GM18861 (cell line): ENCODE measurements at regions not wholly inside any gene's neighbourhood (a gene's known extent, or its start where the extent isn't known, plus 50 kb on each side); places are given as distances from the start of the nearest gene placed in this dataset.
"Not testable (repeated sequence)": the region's sequence is repeated elsewhere in the genome, so short reads cannot be mapped to it uniquely, and the experiment has no call there.

Experiments used
- ATAC-seq: cut with Tn5 transposase; IDR thresholded peaks from one replicate; pipeline ENCODE4 v1.9.1; 2021; ENCODE audit not compliant: unreplicated experiment

DNA sequence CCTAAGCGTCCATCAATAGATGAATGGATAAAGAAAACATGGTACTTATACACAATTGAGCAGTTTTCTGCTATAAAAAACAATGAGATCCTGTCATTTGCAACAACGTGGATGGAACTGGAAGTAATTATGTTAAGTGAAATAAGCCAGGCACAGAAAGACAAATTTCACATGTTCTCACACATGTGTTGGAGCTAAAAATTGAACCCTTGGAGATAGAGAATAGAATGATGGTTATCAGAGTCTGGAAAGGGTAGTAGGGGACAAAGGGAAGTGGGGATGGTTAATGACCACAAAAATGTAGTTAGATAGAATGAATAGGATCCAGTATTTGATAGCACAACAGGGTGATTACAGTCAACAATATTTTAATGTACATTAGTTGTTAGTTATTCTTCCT, 1033.5 kb downstream of the HACE1 start:
- ATAC-seq: no peak

DNA sequence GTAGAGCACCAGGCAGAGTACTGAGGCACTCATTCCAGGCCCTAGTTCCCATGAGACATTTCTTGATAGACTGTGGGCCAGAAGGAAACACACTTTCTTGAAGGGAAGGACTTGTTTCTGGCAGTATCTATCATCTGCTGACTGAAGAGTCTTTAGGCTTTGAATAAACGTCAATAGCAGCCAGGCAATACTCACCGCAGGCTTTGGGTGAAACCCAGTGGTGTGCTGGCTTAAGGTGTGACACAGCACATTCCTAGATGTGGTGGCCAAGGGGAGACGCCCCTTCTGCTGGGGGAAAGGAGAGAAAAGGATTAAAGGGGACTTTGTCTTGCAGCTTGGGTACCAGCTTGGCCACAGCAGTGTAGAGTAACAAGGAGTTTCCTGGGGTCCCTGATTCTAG, 1039.6 kb downstream of the HACE1 start:
- ATAC-seq: no peak

DNA sequence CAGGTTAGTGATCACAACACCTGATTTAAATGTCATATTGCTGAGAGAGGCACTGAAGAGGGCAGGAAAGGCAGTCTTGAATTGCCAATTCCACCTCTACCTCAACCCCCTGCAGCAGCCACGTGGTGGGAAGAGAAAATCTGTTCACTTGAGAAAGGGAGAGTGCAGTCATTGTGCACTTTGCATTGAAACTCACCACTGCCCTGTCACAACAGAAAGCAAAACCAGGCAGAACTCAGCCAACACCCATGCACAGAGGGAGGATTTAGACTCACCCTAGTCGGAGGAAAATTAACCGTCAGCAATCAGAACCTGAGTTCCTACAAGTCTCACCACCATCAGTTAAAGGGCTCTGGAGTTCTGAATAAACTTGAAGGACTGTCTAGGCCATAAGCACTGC, 1040.2 kb downstream of the HACE1 start:
- no peak for ATAC-seq

DNA sequence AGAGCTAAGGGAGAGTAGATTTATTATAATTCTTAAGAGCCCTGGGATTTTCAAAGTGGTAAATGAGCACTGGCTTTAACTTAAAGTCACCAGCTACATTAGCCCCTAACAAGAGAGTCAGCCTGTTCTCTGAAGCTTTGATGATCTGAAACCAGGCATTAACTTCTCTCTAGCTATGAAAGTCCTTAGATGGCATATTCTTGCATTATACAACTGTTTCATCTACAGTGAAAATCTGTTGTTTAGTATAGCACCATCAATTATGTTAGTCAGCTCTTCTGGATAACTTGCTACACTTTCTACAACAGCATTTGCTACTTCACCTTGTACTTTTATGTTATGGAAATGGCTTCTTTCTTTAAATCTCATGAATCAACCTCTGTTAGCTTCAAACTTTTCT, 1046.7 kb downstream of the HACE1 start:
- no peak for ATAC-seq

DNA sequence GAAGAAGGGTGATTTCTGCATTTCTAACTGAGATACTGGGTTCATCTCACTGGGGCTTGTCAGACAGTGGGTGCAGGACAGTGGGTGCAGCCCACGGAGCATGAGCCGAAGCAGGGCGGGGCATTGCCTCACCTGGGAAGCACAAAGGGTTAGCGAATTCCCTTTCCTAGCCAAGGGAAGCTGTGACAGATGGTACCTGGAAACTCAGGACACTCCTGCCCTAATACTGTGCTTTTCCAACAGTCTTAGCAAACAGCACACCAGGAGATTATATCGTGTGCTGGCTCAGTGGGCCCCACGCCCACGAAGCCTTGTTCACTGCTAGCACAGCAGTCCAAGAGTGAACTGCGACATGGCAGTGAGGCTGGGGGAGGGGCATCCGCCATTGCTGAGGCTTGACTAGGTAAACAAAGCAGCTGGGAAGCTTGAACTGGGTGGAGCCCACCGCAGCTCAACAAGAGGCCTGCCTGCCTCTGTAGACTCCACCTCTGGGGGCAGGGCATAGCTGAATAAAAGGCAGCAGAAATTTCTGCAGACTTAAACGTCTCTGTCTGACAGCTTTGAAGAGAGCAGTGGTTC, 1057.7 kb downstream of the HACE1 start:
- ATAC-seq: not testable (repeated sequence)

DNA sequence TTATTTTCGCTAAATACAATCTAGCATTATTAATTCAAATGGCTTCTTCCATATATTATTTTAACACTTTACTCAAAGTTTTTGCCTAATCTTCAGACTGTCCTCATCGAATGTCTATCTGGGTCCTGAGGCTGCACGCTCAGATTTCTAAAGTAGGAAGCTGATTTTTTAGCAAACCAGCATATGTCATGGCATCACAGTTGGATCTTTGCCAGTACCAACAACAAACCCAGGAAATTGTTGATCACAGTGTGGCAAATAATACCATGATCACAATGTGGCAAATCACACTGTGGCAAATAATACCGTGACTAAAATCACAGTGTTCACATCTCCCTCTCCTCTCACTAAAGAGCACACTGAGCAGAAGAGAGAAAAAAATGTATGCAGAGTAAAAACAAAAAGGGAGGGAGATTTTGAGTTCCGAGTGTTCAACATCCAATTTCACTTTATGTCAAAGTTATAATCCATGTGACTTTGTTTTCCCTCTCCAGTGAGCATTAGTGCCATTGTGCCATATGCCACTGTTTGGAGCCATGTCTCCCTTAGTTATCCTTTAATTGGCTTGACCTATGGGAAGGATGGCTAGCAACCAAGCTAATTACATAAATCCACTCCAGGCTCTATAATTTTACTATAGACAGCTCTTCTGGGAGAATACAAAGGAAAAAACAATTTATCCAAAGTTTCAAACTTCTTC, 1059.6 kb downstream of the HACE1 start:
- no peak for ATAC-seq

DNA sequence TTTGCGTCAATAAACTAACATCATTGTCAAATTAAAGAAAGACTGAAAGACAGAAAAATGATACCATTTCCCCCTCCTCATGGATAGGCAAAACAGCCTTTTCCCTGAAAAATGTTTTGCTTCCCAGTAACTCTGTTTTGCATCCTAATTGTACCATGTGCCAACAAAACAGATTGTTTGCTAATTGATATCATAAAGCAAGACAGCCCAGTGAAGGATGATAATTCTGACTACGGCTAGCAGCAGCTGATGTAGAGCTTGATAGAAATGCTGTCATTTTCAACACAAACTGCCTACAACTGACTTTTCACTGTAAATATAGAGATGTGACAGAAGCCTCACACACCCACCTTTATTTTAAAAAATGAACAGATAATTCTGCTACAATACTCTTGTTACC, 1061.6 kb downstream of the HACE1 start:
- ATAC-seq: no peak

DNA sequence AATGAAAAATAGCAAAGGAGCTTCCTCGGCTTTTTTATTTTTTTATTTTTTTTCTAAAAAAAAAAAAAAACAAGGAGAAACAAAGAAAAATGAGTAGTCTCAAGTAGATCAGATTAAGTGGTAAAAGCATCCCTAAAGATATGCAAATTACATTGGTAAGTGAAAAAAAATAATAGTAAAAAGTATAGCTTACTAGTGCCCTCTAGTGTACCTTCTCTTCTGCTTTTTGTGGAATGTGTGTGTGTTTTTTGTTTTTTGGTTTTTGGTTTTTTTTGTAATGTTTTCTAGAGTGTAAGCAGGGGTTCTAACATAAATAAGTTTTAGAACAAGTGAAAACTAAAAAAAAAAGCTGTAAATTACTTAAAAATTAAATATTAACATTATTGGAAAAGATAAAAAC, 1062.0 kb downstream of the HACE1 start:
- ATAC-seq: no peak

DNA sequence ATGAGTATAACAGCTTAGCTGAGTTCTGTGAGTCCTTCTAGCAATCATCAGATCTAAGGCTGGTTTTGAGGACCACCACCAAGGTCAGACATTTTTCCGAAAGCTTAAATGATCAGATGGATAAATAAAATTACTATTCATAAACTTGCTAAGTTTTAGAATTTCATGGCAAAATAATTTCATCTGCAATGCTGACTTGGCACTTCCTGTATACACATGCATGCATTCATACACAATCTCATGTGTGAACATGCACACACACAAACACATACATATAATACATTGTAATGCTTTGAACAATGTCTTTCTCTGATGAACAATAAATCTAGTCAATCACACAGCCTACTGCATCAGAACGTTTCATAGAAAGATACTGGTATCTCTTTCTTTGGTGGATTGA, 1068.3 kb downstream of the HACE1 start:
- no peak for ATAC-seq

DNA sequence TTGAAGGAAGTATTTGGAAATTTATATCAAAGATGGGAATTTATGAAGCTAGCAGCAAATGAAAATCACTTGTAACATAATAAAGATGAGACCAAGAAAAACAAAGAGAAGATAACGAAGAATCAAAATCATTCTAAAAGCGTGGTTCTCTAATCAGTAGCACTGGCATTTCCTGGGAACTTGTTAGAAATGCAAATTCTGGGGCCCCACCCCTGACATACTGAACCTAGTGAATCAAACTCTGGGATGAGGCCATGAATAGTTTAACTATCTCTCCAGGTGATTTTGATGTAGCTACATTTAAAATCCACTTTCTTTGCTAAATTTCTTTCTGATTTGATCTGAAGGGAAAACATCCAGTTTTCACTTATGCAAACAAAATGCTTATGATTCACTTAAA, 1075.6 kb downstream of the HACE1 start:
- no peak for ATAC-seq

DNA sequence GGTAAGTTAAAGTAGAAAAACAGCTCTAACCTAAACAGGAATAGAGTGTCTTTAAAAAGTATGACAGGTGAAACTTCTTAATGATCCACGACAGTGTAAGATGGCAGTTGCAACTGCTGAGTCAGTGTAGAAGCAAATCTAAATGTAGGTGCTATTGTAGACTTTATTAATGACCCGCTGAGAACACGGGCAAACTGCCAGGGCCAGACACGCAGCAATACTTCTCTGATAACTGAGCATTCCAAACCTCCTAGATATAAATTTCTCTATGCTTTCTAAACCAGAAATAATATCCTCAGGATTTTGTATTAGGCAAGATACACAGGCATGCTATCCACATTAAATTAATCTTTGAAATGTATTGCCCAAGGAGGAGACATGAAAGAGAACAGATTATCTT, 1076.4 kb downstream of the HACE1 start:
- no peak for ATAC-seq

DNA sequence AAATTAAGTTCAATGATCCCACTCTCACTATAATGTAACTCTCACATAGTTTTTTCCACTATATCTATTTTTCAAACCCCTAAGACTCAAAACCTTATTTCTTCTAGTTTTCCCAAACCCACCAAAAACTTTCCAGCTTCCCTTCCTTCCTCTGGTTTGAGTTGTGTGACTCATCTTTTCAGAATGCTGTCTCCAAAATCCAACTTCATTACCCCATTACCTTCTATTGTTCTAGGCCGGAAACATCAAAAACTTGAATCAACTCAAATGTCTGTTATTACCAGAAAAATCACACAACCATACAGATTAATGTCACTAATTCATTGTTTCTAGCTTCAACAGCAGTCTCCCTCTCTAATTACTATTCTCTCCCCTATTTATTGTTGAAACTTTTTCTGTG, 1090.3 kb downstream of the HACE1 start:
- ATAC-seq: no peak

DNA sequence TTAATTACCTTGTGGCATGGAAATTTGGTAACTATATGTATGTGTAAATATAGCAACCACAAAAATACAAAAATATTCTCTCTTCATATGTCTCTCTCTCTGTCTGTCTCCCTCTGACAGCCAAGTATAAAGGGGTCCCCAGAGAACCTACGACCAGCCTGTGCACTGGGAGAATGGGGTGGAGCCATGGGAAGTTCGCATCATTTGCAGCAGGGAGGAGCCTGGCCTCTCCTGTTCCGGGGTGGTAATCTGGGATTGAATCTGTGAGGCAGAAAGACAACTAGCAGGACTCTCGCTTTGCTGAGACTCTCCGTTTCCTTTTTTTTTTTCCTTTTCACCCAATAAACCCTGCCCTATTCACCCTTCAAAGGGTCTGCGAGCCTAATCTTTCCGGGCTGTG, 1109.1 kb downstream of the HACE1 start:
- no peak for ATAC-seq

DNA sequence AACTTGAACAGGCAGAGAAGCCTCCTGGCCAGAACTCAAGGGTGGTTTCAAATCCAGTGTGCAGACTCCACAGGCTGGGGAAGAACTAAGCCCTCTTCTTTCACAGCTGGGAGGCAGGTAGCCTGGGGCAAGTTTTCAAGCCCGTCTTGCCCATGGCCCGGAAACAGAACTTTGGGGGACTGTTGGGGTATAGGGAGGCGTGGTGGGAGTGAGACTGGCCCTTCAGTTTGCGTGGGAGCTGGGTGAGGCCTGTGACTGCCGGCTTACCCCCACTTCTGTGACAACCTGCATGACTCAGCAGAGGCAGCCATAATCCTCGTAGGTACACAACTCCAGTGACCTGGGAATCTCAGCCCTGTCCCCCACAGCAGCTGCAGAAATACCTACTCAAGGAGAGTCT, 1125.7 kb downstream of the HACE1 start:
- ATAC-seq: no peak

DNA sequence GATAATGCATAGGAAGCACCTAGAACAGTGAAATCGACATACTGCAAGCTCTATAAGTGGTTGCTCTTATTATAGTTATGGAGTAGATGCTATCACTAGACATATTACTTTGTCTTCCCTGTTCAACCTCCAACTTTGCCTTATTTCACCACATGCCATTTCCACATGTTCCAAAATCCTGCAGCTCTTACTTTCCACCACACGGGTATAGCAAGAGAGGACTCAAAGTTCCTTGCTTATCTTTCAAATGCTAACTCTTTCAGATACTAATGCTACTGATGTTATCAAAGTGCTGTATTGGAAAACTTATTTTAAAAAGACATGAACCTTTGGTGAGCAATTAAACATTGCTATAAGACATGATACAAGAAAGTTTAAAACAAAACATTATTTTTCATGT, 1130.1 kb downstream of the HACE1 start:
- no peak for ATAC-seq

DNA sequence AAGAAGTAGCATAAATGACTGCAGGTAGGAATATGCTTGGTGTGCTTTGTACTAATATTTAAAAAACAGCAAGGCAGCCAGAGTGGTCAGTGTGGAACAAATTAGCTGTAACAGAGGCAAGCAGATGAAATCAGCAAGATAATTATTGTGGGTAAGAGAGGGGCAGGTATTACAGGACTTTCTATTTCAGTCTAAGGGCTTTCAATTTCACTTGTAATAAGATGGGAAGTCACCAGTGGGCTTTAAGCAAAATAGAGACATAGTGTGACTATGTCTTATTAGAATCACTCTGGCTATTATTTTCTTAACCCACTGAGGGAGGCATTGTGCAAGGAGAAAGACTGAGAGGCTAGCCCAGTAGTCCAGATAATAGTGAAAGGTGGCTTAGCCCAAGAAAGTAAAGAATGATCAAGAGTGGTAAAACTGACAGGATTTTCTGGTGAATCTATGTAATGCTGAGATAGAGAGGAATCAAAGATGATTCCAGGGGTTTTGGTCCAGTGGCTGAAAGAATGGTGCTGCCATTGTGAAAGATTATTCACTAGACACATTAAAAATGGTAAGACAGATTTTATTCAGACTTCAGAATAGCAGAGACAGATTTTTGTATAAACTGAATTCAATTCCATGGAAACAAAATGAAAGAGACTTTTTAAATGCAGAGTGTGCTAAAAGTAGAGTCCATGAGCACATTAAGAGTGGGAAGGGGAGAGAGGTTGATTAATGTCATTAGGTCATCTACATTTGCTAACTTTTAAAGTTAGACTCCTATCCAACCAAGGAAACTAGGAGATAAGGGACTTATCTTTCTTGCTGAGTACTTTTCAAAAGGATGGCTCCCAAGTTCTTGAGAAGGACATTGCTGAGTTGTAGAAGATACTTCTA, 1136.0 kb downstream of the HACE1 start:
- no peak for ATAC-seq

DNA sequence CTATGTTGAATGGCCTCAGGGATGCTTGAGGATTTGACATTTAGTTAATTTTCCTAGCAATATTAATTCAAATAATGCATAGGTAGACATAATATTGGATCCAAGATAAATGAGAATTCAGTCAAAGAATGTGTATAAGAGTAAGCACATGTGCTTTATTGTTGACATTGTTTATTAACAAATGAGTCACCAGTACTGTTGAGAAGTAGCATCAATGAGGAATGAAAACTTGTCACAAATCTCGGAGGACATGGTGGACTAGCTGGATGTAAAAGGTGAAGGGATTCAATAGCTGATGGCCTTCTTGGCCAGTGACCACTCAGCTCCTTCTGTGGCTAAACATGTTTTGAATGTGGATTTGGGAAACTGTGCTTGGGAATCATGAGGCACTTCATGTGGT, 1137.0 kb downstream of the HACE1 start:
- ATAC-seq: no peak

DNA sequence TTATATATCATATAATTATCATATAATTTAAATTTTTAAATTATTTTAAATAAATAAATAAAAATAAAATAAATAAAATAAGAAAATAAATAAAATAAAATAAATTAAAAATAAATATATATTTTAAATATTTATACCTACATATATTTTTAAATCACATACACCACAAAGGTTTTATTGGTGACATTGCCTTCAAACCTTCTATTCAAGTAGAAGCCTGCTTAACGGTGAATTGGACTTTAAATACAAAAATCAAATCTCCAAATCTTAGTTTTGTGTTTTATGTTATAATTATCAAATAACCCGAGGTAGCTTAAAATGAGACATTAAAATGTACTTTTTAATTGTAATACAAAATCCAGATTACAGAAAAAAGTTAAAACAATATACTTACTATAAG, 1137.8 kb downstream of the HACE1 start:
- ATAC-seq: no peak

DNA sequence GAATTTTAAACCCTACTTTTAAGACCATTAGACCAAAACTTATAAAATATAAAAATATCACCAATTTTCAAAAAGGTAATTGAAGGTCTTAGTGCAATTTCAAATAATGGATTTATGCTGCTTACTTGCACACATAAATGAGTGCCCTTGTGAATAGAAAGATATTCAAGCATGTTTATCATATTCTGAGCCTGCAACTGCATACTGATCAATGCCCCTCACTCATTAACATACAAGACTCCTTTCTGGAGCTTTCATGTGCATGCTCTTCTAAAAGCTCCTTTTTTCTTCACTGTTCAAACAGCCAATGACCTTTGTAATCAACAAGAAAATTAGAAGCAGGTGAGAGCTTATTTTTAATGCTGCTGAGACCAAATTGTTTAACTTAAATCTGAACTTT, 1139.3 kb downstream of the HACE1 start:
- ATAC-seq: no peak

DNA sequence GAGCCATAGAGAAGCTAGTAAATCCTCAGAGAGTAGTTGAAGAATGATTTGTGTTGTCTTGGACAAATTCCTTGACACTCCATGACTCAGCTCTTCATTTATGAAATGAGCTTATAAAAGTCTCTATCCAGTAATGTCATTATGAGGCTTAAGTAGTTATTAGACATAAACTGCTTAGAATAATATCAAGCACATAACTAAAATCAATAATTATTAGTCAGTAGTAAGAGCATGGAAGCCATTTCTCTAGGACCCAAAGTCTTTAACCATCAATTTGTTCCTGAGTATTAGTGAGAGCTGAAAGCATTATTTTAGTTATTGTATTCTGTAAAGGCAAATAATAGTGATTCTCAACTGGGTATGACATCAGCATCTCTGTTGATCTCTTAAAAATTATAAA, 1140.2 kb downstream of the HACE1 start:
- no peak for ATAC-seq

DNA sequence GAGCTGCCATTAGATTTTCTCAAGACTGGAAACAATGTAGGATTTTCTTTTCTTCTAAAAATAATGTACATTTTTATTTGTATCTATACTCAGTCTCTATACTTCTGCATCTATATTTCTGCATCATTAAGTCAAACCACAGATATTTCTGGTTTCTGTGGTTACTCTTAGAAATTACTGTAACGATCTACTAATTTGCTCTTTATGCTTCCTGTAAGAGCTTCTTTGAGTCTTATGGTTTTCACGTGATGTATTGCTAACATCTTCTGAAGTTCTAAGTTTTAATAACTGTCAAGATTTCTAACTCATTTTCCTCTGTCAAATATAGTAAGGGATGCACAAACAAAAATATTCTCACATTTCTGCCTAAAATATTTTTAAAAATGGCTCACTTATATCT, 1144.5 kb downstream of the HACE1 start:
- ATAC-seq: no peak

DNA sequence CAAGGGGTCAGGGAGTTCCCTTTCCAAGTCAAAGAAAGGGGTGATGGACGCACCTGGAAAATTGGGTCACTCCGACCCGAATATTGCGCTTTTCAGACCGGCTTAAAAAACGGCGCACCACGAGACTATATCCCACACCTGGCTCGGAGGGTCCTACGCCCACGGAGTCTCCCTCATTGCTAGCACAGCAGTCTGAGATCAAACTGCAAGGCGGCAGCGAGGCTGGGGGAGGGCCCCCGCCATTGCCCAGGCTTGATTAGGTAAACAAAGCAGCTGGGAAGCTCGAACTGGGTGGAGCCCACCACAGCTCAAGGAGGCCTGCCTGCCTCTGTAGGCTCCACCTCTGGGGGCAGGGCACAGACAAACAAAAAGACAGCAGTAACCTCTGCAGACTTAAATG, 1150.5 kb downstream of the HACE1 start:
- ATAC-seq: not testable (repeated sequence)
